22Rv1 (cell line): ENCODE measurements at regions not wholly inside any gene's neighbourhood (a gene's known extent, or its start where the extent isn't known, plus 50 kb on each side); places are given as distances from the start of the nearest gene placed in this dataset.

Experiments used
- CTCF ChIP-seq: fragments of 450-650 bp; IDR thresholded peaks from 2 replicates; pipeline ENCODE4 v1.5.1; 2017; ENCODE audit warnings: mild to moderate bottlenecking
- ZFX ChIP-seq: fragments of 450-650 bp; IDR thresholded peaks from 2 replicates; pipeline ENCODE4 v1.6.1; 2017; ENCODE audit warnings: antibody characterized with exemption, borderline replicate concordance

GRCh38 chr3:110654843-110655502 lies 416.6 kb upstream of the NECTIN3 start:
- no peak for TF ChIP-seq CTCF
- TF ChIP-seq ZFX, result no peak
